Tibial nerve (tissue), 3 donors: ENCODE measurements at regions not wholly inside any gene's neighbourhood (a gene's known extent, or its start where the extent isn't known, plus 50 kb on each side); places are given as distances from the start of the nearest gene placed in this dataset.

ENCODE experiments used
- POLR2A ChIP-seq, 2 donors: fragments of 450-650 bp; IDR thresholded peaks; one replicate each; pipeline ENCODE4 v1.6.1; 2017; ENCODE audit warnings: antibody characterized with exemption in 2 of 2, mild to moderate bottlenecking in 2 of 2, moderate library complexity in 2 of 2
- TF ChIP-seq, protein P1 (sequence below), 5 experiments: fragments of 200-600 bp in 3 of 5; fragments of 450-650 bp in 2 of 5; sonication (generic) in 3 of 5; IDR thresholded peaks; one replicate each; pipeline ENCODE4 v1.5.1; 2016 to 2019; ENCODE audit warnings: antibody characterized with exemption in 5 of 5, mild to moderate bottlenecking in 3 of 5, moderate library complexity in 2 of 5

DNA sequence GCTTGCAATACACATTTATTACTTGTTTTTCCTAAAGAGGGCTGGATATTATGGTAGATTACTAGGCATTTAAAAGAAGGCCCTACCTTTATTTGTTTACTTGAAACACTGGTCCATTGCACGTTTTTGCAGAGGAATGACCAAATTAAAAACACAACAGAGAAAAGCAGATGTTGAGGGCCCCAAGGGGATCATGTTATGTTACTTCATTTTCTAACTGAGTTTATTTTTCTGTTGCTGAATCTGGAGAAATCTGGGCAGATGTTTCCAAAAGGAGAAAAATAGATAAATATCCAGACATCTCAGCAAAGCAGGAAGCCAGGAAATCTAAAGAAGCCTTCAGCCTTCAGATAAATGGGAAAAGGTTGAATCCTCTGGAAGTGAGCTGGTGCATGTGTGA lies 353.0 kb downstream of the NDFIP2 start:
- TF ChIP-seq, protein P1, sequence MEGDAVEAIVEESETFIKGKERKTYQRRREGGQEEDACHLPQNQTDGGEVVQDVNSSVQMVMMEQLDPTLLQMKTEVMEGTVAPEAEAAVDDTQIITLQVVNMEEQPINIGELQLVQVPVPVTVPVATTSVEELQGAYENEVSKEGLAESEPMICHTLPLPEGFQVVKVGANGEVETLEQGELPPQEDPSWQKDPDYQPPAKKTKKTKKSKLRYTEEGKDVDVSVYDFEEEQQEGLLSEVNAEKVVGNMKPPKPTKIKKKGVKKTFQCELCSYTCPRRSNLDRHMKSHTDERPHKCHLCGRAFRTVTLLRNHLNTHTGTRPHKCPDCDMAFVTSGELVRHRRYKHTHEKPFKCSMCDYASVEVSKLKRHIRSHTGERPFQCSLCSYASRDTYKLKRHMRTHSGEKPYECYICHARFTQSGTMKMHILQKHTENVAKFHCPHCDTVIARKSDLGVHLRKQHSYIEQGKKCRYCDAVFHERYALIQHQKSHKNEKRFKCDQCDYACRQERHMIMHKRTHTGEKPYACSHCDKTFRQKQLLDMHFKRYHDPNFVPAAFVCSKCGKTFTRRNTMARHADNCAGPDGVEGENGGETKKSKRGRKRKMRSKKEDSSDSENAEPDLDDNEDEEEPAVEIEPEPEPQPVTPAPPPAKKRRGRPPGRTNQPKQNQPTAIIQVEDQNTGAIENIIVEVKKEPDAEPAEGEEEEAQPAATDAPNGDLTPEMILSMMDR (IDR thresholded peaks at IDR 0.05): no peak
- no peak for TF ChIP-seq POLR2A (IDR thresholded peaks at IDR 0.05)
